ENCODE measurements at regions not wholly inside any gene's neighbourhood (a gene's known extent, or its start where the extent isn't known, plus 50 kb on each side); places are given as distances from the start of the nearest gene placed in this dataset.

GRCh38 chr18:24923138-24923537, 428.8 kb downstream of the ZNF521 start:
- H3K79me1 ChIP-seq (ENCODE audit: low read length), result no peaks in the 10 kb centered on the region
- H3K27ac ChIP-seq (ENCODE audit: low read depth, low read length), result no peak overlapping the region
- H2BK120ac ChIP-seq (ENCODE audit: insufficient read depth, low read length, poor library complexity), result no peak overlapping the region
- no peak overlapping the region for H3K4me2 ChIP-seq (ENCODE audit: low read length)
- no CpG with 5 or more reads among the region's 1 CpG for WGBS (ENCODE audit: extremely low coverage, insufficient coverage, insufficient read length)
- no peak overlapping the region for H3K23ac ChIP-seq (ENCODE audit: low read length)
- no peak overlapping the region for H2BK5ac ChIP-seq (ENCODE audit: low read depth, low read length, poor library complexity)
- H3K4ac ChIP-seq (ENCODE audit: low read depth, low read length), result no peak overlapping the region
- no peak overlapping the region for H4K8ac ChIP-seq (ENCODE audit: low read depth, low read length)
- no peak overlapping the region for H4K91ac ChIP-seq (ENCODE audit: low read depth, low read length)
- no peaks in the 10 kb centered on the region for H3K79me2 ChIP-seq (ENCODE audit: control insufficient read depth, insufficient read depth, low read length, poor library complexity)
- no peak overlapping the region for H2AK5ac ChIP-seq (ENCODE audit: low read length)
- no peak overlapping the region for H2AFZ ChIP-seq (ENCODE audit: insufficient read depth, low read length, poor library complexity)
- no peak overlapping the region for H3K9ac ChIP-seq (ENCODE audit: low read length)
- H3K27me3 ChIP-seq (ENCODE audit: insufficient read depth, low read length), result no peaks in the 10 kb centered on the region
- H3K4me1 ChIP-seq (ENCODE audit: control insufficient read depth in 1 of 2, insufficient read depth in 2 of 2, low read length in 2 of 2), result no peaks in the 10 kb centered on the region
- no peak overlapping the region for H3K18ac ChIP-seq (ENCODE audit: low read length)
- no peak overlapping the region for H3K4me3 ChIP-seq (ENCODE audit: low read depth, low read length)
- H4K12ac ChIP-seq (ENCODE audit: low read depth, low read length), result no peak overlapping the region
- DNase-seq, result no peak
- H3K14ac ChIP-seq (ENCODE audit: low read length), result no peak overlapping the region
- no peaks in the 10 kb centered on the region for H3K36me3 ChIP-seq (ENCODE audit: control insufficient read depth in 1 of 2, insufficient read depth in 2 of 2, low read length in 2 of 2)
- no peak overlapping the region for H2BK12ac ChIP-seq (ENCODE audit: low read length)
- no peaks in the 10 kb centered on the region for H3K9me3 ChIP-seq (ENCODE audit: insufficient read depth, low read depth, low read length)

GRCh38 chr18:24924066-24924716, 427.8 kb downstream of the ZNF521 start:
- Histone ChIP-seq H3K79me2 (ENCODE audit: control insufficient read depth, insufficient read depth, low read length, poor library complexity) (no peaks in the 10 kb centered on the region), H2BK5ac (ENCODE audit: low read depth, low read length, poor library complexity) (no peak overlapping the region), H2AFZ (ENCODE audit: insufficient read depth, low read length, poor library complexity) (no peak overlapping the region), H3K27me3 (ENCODE audit: insufficient read depth, low read length) (no peaks in the 10 kb centered on the region), H4K91ac (ENCODE audit: low read depth, low read length) (no peak overlapping the region), H3K4ac (ENCODE audit: low read depth, low read length) (no peak overlapping the region), H2BK12ac (ENCODE audit: low read length) (no peak overlapping the region), H3K4me2 (ENCODE audit: low read length) (no peak overlapping the region), H2AK5ac (ENCODE audit: low read length) (no peak overlapping the region), H3K23ac (ENCODE audit: low read length) (peak overlapping the region; percentile 83), H4K12ac (ENCODE audit: low read depth, low read length) (no peak overlapping the region), H3K9me3 (ENCODE audit: insufficient read depth, low read depth, low read length) (no peaks in the 10 kb centered on the region), H2BK120ac (ENCODE audit: insufficient read depth, low read length, poor library complexity) (no peak overlapping the region), H3K27ac (ENCODE audit: low read depth, low read length) (no peak overlapping the region), H3K9ac (ENCODE audit: low read length) (no peak overlapping the region), H3K36me3 (ENCODE audit: control insufficient read depth in 1 of 2, insufficient read depth in 2 of 2, low read length in 2 of 2) (no peaks in the 10 kb centered on the region), H4K8ac (ENCODE audit: low read depth, low read length) (no peak overlapping the region), H3K4me1 (ENCODE audit: control insufficient read depth in 1 of 2, insufficient read depth in 2 of 2, low read length in 2 of 2) (no peaks in the 10 kb centered on the region), H3K79me1 (ENCODE audit: low read length) (no peaks in the 10 kb centered on the region), H3K18ac (ENCODE audit: low read length) (no peak overlapping the region), H3K4me3 (ENCODE audit: low read depth, low read length) (no peak overlapping the region), H3K14ac (ENCODE audit: low read length) (no peak overlapping the region)
- no CpG with 5 or more reads among the region's 12 CpGs for WGBS (ENCODE audit: extremely low coverage, insufficient coverage, insufficient read length)
- no peak for DNase-seq

GRCh38 chr18:24926649-24927048, 425.3 kb downstream of the ZNF521 start:
- H4K91ac ChIP-seq (ENCODE audit: low read depth, low read length), result no peak overlapping the region
- no peaks in the 10 kb centered on the region for H3K9me3 ChIP-seq (ENCODE audit: insufficient read depth, low read depth, low read length)
- DNase-seq, result no peak
- no peak overlapping the region for H3K4me2 ChIP-seq (ENCODE audit: low read length)
- H3K36me3 ChIP-seq (ENCODE audit: control insufficient read depth in 1 of 2, insufficient read depth in 2 of 2, low read length in 2 of 2), result no peaks in the 10 kb centered on the region
- no peaks in the 10 kb centered on the region for H3K4me1 ChIP-seq (ENCODE audit: control insufficient read depth in 1 of 2, insufficient read depth in 2 of 2, low read length in 2 of 2)
- no peak overlapping the region for H3K4ac ChIP-seq (ENCODE audit: low read depth, low read length)
- no peak overlapping the region for H2BK5ac ChIP-seq (ENCODE audit: low read depth, low read length, poor library complexity)
- no peak overlapping the region for H3K18ac ChIP-seq (ENCODE audit: low read length)
- no peak overlapping the region for H2AFZ ChIP-seq (ENCODE audit: insufficient read depth, low read length, poor library complexity)
- no peaks in the 10 kb centered on the region for H3K79me2 ChIP-seq (ENCODE audit: control insufficient read depth, insufficient read depth, low read length, poor library complexity)
- no peak overlapping the region for H3K27ac ChIP-seq (ENCODE audit: low read depth, low read length)
- H3K27me3 ChIP-seq (ENCODE audit: insufficient read depth, low read length), result no peaks in the 10 kb centered on the region
- H3K23ac ChIP-seq (ENCODE audit: low read length), result no peak overlapping the region
- H3K14ac ChIP-seq (ENCODE audit: low read length), result no peak overlapping the region
- no peak overlapping the region for H2BK12ac ChIP-seq (ENCODE audit: low read length)
- no peak overlapping the region for H4K8ac ChIP-seq (ENCODE audit: low read depth, low read length)
- H3K79me1 ChIP-seq (ENCODE audit: low read length), result no peaks in the 10 kb centered on the region
- H3K4me3 ChIP-seq (ENCODE audit: low read depth, low read length), result no peak overlapping the region
- H3K9ac ChIP-seq (ENCODE audit: low read length), result no peak overlapping the region
- no peak overlapping the region for H2AK5ac ChIP-seq (ENCODE audit: low read length)
- no peak overlapping the region for H4K12ac ChIP-seq (ENCODE audit: low read depth, low read length)
- no CpG with 5 or more reads among the region's 1 CpG for WGBS (ENCODE audit: extremely low coverage, insufficient coverage, insufficient read length)
- H2BK120ac ChIP-seq (ENCODE audit: insufficient read depth, low read length, poor library complexity), result no peak overlapping the region

GRCh38 chr18:24928301-24928878, 423.6 kb downstream of the ZNF521 start:
- no peaks in the 10 kb centered on the region for H3K79me2 ChIP-seq (ENCODE audit: control insufficient read depth, insufficient read depth, low read length, poor library complexity)
- no peak overlapping the region for H4K91ac ChIP-seq (ENCODE audit: low read depth, low read length)
- H3K27ac ChIP-seq (ENCODE audit: low read depth, low read length), result no peak overlapping the region
- H3K36me3 ChIP-seq (ENCODE audit: control insufficient read depth in 1 of 2, insufficient read depth in 2 of 2, low read length in 2 of 2), result no peaks in the 10 kb centered on the region
- H3K18ac ChIP-seq (ENCODE audit: low read length), result no peak overlapping the region
- H2AK5ac ChIP-seq (ENCODE audit: low read length), result no peak overlapping the region
- H3K14ac ChIP-seq (ENCODE audit: low read length), result no peak overlapping the region
- H3K27me3 ChIP-seq (ENCODE audit: insufficient read depth, low read length), result no peaks in the 10 kb centered on the region
- H2BK12ac ChIP-seq (ENCODE audit: low read length), result no peak overlapping the region
- no peaks in the 10 kb centered on the region for H3K79me1 ChIP-seq (ENCODE audit: low read length)
- no peak overlapping the region for H4K8ac ChIP-seq (ENCODE audit: low read depth, low read length)
- no peak overlapping the region for H4K12ac ChIP-seq (ENCODE audit: low read depth, low read length)
- H3K4me1 ChIP-seq (ENCODE audit: control insufficient read depth in 1 of 2, insufficient read depth in 2 of 2, low read length in 2 of 2), result no peaks in the 10 kb centered on the region
- DNase-seq, result no peak
- no peak overlapping the region for H3K4me3 ChIP-seq (ENCODE audit: low read depth, low read length)
- H2AFZ ChIP-seq (ENCODE audit: insufficient read depth, low read length, poor library complexity), result no peak overlapping the region
- no peak overlapping the region for H3K4ac ChIP-seq (ENCODE audit: low read depth, low read length)
- H3K9ac ChIP-seq (ENCODE audit: low read length), result no peak overlapping the region
- no peak overlapping the region for H3K4me2 ChIP-seq (ENCODE audit: low read length)
- H2BK120ac ChIP-seq (ENCODE audit: insufficient read depth, low read length, poor library complexity), result no peak overlapping the region
- H2BK5ac ChIP-seq (ENCODE audit: low read depth, low read length, poor library complexity), result no peak overlapping the region
- no peak overlapping the region for H3K23ac ChIP-seq (ENCODE audit: low read length)
- no CpG with 5 or more reads among the region's 8 CpGs for WGBS (ENCODE audit: extremely low coverage, insufficient coverage, insufficient read length)
- H3K9me3 ChIP-seq (ENCODE audit: insufficient read depth, low read depth, low read length), result no peaks in the 10 kb centered on the region
